ENCODE measurements at regions not wholly inside any gene's neighbourhood (a gene's known extent, or its start where the extent isn't known, plus 50 kb on each side); places are given as distances from the start of the nearest gene placed in this dataset.

- WGBS: 97% methylated on average over 14 of the region's 17 CpGs
- Histone ChIP-seq H3K9me3 (no peaks in the 10 kb centered on the region), H3K27ac (no peak overlapping the region), H3K27me3 (peaks cover 3% of the 10 kb centered on the region), H3K4me3 (no peak overlapping the region), H3K4me1 (no peaks in the 10 kb centered on the region), H3K36me3 (no peaks in the 10 kb centered on the region)
- no peak for DNase-seq (ENCODE audit: low spot score in 2 of 2)
- TF ChIP-seq EP300 (IDR thresholded peaks at IDR 0.05) (no peak), CTCF (IDR thresholded peaks at IDR 0.05) (no peak), POLR2A (IDR thresholded peaks at IDR 0.05) (no peak), POLR2AphosphoS5 (IDR thresholded peaks at IDR 0.05) (no peak)
These were observed 298.8 kb upstream of the IRX4 start for GRCh38 chr5:2181557-2181956.

DNA sequence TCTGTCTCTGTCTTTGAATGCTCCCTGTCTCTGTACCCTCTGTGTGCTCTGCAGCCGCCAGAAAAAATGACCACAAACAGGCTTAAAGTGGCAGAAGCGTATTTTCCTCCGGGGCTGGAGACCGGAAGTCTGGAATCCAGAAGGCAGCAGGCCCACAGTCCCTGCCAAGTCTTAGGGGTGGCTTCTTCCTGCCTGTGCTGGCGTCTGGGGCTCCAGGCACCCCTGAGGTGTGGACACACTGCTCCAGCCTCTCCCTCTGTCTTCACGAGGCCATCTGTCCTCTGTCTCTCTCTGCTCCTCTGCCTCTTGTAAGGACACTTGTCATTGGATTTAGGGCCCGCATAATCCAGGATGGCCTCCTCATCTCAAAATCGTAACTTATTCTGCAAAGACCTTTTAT, 298.4 kb upstream of the IRX4 start:
- DNase-seq (ENCODE audit: low spot score in 2 of 2): no peak
- 60% methylated on average over 8 of the region's 8 CpGs for WGBS
- no peak overlapping the region for H3K4me3 ChIP-seq
- peaks cover 3% of the 10 kb centered on the region for H3K27me3 ChIP-seq
- H3K4me1 ChIP-seq: no peaks in the 10 kb centered on the region
- no peak overlapping the region for H3K27ac ChIP-seq
- TF ChIP-seq EP300 (IDR thresholded peaks at IDR 0.05): no peak
- no peak for TF ChIP-seq CTCF (IDR thresholded peaks at IDR 0.05)
- no peak for TF ChIP-seq POLR2AphosphoS5 (IDR thresholded peaks at IDR 0.05)
- no peak for TF ChIP-seq POLR2A (IDR thresholded peaks at IDR 0.05)
- H3K9me3 ChIP-seq: no peaks in the 10 kb centered on the region
- H3K36me3 ChIP-seq: no peaks in the 10 kb centered on the region

DNA sequence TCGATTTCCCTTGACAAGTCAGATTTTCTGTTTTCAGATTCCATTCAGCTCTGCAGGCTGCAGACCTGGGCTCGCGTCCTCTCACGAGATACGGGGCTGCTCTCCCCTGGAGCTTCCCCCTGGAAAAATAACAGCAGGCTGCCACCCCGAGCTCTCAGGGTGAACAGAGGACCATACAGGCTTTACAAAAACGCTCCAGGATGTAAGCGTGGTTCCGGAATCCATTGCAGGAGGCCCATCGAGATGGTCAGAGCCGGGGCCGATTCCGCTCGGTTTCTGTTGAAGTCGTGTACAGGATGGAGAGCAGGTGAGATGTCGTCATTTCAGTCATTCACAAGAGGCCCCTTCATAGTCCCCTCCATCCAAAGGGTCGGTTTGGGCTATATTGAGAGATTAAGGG, 297.7 kb upstream of the IRX4 start:
- no peaks in the 10 kb centered on the region for H3K4me1 ChIP-seq
- H3K9me3 ChIP-seq: no peaks in the 10 kb centered on the region
- WGBS: 92% methylated on average over 11 of the region's 17 CpGs
- TF ChIP-seq CTCF (IDR thresholded peaks at IDR 0.05): no peak
- no peak for TF ChIP-seq POLR2AphosphoS5 (IDR thresholded peaks at IDR 0.05)
- no peak for TF ChIP-seq EP300 (IDR thresholded peaks at IDR 0.05)
- TF ChIP-seq POLR2A (IDR thresholded peaks at IDR 0.05): no peak
- H3K27me3 ChIP-seq: peaks cover 8% of the 10 kb centered on the region
- H3K27ac ChIP-seq: no peak overlapping the region
- H3K36me3 ChIP-seq: no peaks in the 10 kb centered on the region
- H3K4me3 ChIP-seq: no peak overlapping the region
- DNase-seq (ENCODE audit: low spot score in 2 of 2): no peak

- Histone ChIP-seq H3K4me1 (no peaks in the 10 kb centered on the region), H3K9me3 (no peaks in the 10 kb centered on the region), H3K36me3 (no peaks in the 10 kb centered on the region), H3K27ac (no peak overlapping the region), H3K4me3 (no peak overlapping the region), H3K27me3 (peaks cover 8% of the 10 kb centered on the region)
- no peak for TF ChIP-seq CTCF (IDR thresholded peaks at IDR 0.05)
- TF ChIP-seq POLR2AphosphoS5 (IDR thresholded peaks at IDR 0.05): no peak
- TF ChIP-seq POLR2A (IDR thresholded peaks at IDR 0.05): no peak
- TF ChIP-seq EP300 (IDR thresholded peaks at IDR 0.05): no peak
- no peak for DNase-seq (ENCODE audit: low spot score in 2 of 2)
- WGBS: 66% methylated on average over 20 of the region's 23 CpGs
These were observed 297.1 kb upstream of the IRX4 start for GRCh38 chr5:2179861-2180260.

DNA sequence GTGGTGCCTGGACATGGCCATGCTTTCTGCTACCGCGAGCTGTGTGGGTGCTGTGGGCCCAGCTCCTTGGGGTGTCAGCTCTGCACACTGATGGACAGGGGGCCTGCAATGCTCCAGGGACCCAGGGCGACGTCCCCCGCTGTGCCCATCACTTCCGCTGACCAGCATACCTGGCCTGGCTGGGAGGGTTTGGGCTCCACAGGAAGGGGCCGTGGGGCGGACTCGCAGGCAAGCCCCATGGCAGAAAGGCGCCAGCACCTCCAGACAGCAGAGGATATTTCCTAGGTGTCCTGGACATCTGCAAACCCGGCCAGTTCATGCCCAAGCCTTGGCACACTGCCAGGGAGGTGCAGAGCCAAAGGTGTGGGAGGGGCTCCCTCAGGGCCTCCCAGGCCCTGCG, 295.8 kb upstream of the IRX4 start:
- peaks cover 8% of the 10 kb centered on the region for H3K27me3 ChIP-seq
- H3K4me1 ChIP-seq: no peaks in the 10 kb centered on the region
- TF ChIP-seq POLR2AphosphoS5 (IDR thresholded peaks at IDR 0.05) (no peak), POLR2A (IDR thresholded peaks at IDR 0.05) (no peak), EP300 (IDR thresholded peaks at IDR 0.05) (no peak), CTCF (IDR thresholded peaks at IDR 0.05) (no peak)
- no peak overlapping the region for H3K4me3 ChIP-seq
- WGBS: 93% methylated on average over 3 of the region's 12 CpGs
- no peak overlapping the region for H3K27ac ChIP-seq
- H3K36me3 ChIP-seq: no peaks in the 10 kb centered on the region
- DNase-seq (ENCODE audit: low spot score in 2 of 2): no peak
- H3K9me3 ChIP-seq: no peaks in the 10 kb centered on the region

Measured in suprapubic skin (tissue), 4 donors.